ENCODE measurements at regions not wholly inside any gene's neighbourhood (a gene's known extent, or its start where the extent isn't known, plus 50 kb on each side); places are given as distances from the start of the nearest gene placed in this dataset.

GRCh38 chr5:2454876-2455275 is 296.6 kb downstream of the IRX2 start:
- no peak for TF ChIP-seq POLR2A (IDR thresholded peaks at IDR 0.05; ENCODE audit: low read length)
- no peak for TF ChIP-seq GATA1 (IDR thresholded peaks at IDR 0.05; ENCODE audit: low read depth, low read length)
- DNase-seq = no peak

GRCh38 chr5:2453781-2454180 is 297.7 kb downstream of the IRX2 start:
- no peak for TF ChIP-seq GATA1 (IDR thresholded peaks at IDR 0.05; ENCODE audit: low read depth, low read length)
- no peak for TF ChIP-seq POLR2A (IDR thresholded peaks at IDR 0.05; ENCODE audit: low read length)
- no peak for DNase-seq

- no peak for TF ChIP-seq POLR2A (IDR thresholded peaks at IDR 0.05; ENCODE audit: low read length)
- TF ChIP-seq GATA1 (IDR thresholded peaks at IDR 0.05; ENCODE audit: low read depth, low read length) = no peak
- no peak for DNase-seq
Measured at GRCh38 chr5:2451100-2451499, 300.4 kb downstream of the IRX2 start.

DNA sequence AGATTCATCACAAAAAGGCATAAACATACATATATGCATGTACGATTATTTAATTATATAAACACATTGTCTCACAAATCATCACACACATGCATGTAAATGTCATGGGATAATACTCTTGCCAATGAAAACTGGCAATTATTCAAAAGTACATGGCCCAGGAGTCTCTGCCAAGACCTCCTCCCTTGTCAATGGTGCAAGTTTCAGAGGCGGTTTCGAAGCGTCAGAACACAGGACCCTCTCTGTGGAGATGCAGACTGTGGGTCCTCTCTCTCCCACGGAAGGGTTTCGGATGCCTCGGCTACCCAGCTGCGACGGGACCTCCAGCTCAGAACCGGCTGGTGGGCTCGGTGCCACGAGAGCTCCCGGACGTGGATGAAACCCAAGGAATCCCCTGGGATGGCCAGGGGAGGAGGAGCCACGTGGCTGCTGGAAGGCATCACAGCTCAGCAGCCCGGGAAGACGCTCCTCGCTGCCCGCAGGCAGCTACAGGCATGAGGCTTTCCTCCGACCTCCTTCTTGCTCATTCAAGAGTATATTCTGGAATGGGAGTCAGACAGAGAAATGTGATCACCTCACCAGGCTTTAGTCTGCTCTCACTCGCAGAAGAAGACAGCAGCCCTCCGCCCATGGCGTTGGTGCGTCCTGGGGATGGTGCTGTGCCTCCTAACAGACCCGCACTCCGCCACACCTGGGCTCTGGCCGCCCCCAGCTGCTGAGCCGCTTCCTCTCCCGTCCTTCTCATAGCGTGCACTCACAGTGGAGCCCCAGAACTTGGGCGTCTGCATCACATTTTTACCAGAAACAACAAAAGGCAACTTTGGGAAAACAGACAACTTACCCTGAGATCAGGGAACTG is 308.8 kb downstream of the IRX2 start:
- TF ChIP-seq GATA1 (IDR thresholded peaks at IDR 0.05; ENCODE audit: low read depth, low read length) (no peak), POLR2A (IDR thresholded peaks at IDR 0.05; ENCODE audit: low read length) (no peak)

GRCh38 chr5:2441495-2442180 is 309.8 kb downstream of the IRX2 start:
- TF ChIP-seq POLR2A (IDR thresholded peaks at IDR 0.05; ENCODE audit: low read length) (no peak), GATA1 (IDR thresholded peaks at IDR 0.05; ENCODE audit: low read depth, low read length) (no peak)
- no peak for DNase-seq

More for the DNA sequence above, 308.8 kb downstream of the IRX2 start:
- DNase-seq = no peak

- no peak for DNase-seq
- TF ChIP-seq GATA1 (IDR thresholded peaks at IDR 0.05; ENCODE audit: low read depth, low read length) = no peak
- TF ChIP-seq POLR2A (IDR thresholded peaks at IDR 0.05; ENCODE audit: low read length) = no peak
Measured at GRCh38 chr5:2439608-2440007, 311.9 kb downstream of the IRX2 start.

DNA sequence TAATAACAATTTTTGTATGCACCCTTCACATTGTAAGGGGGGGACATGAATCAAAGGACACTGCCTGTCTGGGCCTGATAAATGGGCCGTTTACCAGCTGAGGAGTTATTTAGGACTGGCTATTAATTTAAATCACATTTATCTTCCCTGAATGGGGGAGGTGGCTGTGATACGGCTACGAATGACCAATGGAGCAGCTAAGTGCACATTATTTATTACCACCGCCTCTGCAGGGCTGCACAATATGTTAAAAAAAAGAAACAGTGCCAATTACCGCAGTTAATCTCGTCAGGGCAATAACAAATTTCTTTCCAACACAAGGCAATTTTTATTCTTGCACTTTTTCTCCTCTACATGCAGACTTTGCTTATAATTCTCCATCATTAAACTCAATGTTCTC is 318.4 kb downstream of the IRX2 start:
- TF ChIP-seq POLR2A (IDR thresholded peaks at IDR 0.05; ENCODE audit: low read length) (no peak), GATA1 (IDR thresholded peaks at IDR 0.05; ENCODE audit: low read depth, low read length) (no peak)
- no peak for DNase-seq

- TF ChIP-seq POLR2A (IDR thresholded peaks at IDR 0.05; ENCODE audit: low read length) (no peak), GATA1 (IDR thresholded peaks at IDR 0.05; ENCODE audit: low read depth, low read length) (no peak)
- no peak for DNase-seq
Measured at GRCh38 chr5:2432076-2432920, 319.2 kb downstream of the IRX2 start.

- TF ChIP-seq POLR2A (IDR thresholded peaks at IDR 0.05; ENCODE audit: low read length) (no peak), GATA1 (IDR thresholded peaks at IDR 0.05; ENCODE audit: low read depth, low read length) (no peak)
- no peak for DNase-seq
Measured at GRCh38 chr5:2430606-2431005, 320.9 kb downstream of the IRX2 start.

DNA sequence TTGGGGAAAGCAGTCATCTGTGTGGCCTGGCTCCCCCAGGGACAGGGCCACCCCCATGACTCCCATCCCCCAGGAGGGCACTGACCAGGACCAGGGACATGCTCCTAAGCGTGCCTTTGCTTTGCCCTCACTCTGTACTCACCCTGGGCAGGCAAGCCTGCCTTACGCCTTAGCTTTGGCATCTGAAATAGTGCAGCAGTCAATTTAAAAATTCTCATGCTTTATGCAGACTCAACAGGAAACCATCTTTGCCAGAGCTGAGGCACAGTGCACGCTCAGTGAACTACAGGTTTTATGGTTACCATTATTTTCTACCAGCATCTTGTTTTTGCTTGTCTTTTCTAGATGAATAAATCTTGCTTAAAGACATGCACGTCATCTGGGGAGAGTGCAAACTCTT is 323.5 kb downstream of the IRX2 start:
- TF ChIP-seq POLR2A (IDR thresholded peaks at IDR 0.05; ENCODE audit: low read length) (no peak), GATA1 (IDR thresholded peaks at IDR 0.05; ENCODE audit: low read depth, low read length) (no peak)
- no peak for DNase-seq

DNA sequence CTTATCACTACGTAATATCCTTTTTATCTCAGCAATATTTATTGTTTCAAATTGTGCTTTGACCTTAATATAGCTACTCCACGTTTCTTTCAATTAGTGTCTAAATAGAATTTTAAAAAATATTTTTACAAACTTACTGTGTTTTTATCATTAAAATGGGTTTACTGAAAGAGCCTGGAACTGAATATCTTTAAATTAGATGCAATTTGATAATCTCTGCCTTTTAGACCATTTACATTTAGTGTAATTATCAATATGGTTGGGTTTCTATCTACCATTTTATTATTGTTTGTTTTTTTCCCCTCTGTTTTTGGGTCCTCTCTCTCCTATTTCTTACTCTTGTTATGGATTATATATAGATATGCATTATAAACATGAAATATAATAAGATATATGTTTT is 327.8 kb downstream of the IRX2 start:
- DNase-seq = no peak
- TF ChIP-seq POLR2A (IDR thresholded peaks at IDR 0.05; ENCODE audit: low read length) = no peak
- no peak for TF ChIP-seq GATA1 (IDR thresholded peaks at IDR 0.05; ENCODE audit: low read depth, low read length)

GRCh38 chr5:2417301-2417700 is 334.2 kb downstream of the IRX2 start:
- no peak for DNase-seq
- TF ChIP-seq POLR2A (IDR thresholded peaks at IDR 0.05; ENCODE audit: low read length) (no peak), GATA1 (IDR thresholded peaks at IDR 0.05; ENCODE audit: low read depth, low read length) (no peak)

- no peak for TF ChIP-seq POLR2A (IDR thresholded peaks at IDR 0.05; ENCODE audit: low read length)
- TF ChIP-seq GATA1 (IDR thresholded peaks at IDR 0.05; ENCODE audit: low read depth, low read length) = no peak
Measured at GRCh38 chr5:2415678-2416077, 335.8 kb downstream of the IRX2 start.

DNA sequence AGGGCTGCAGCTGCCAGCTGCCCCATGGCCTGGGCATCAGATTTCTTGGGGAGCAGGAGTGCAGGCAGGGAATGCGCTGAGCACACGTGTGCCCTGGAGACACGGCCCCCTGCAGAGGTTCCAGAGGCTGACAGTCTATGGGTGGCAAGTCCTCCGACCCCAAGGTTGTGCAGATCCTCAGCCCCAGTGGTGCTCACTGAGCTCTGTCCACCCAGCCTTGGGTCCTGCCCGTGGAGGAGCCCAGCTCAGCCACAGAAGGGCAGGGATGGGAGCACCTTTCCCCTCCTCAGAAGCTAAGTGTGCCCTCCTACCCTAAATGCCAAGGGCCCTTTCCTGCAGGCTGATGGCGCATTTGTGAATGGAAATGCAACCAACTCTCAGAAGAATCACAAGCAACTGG is 341.0 kb downstream of the IRX2 start:
- TF ChIP-seq GATA1 (IDR thresholded peaks at IDR 0.05; ENCODE audit: low read depth, low read length) (no peak), POLR2A (IDR thresholded peaks at IDR 0.05; ENCODE audit: low read length) (no peak)
- DNase-seq = no peak

More at GRCh38 chr5:2415678-2416077, 335.8 kb downstream of the IRX2 start:
- no peak for DNase-seq
